HCT116 (cell line): ENCODE measurements at regions not wholly inside any gene's neighbourhood (a gene's known extent, or its start where the extent isn't known, plus 50 kb on each side); places are given as distances from the start of the nearest gene placed in this dataset.

Source experiments
- ATAC-seq: fragments of 200-7000 bp; cut with Tn5 transposase; 2 replicates; pipeline ENCODE4 v1.9.1; 2020; ENCODE audit warnings: mild to moderate bottlenecking, moderate library complexity
- BruUV-seq: library from RNA; stranded (reverse); fragments of 400-500 nt; replicated peaks from 2 replicates; lab custom pipeline; 2021; lab: Mats Ljungman, UMichigan
- CTCF ChIA-PET: fragments of 300-600 bp; sonication (Branson Sonifier 250); formaldehyde crosslinking; loops from one replicate; lab custom pipeline; 2021; ENCODE audit warnings: antibody characterized with exemption; lab: Charles Lee
- POLR2A ChIA-PET: fragments of 300-600, 350-600 bp; sonication (Branson Sonifier 250); formaldehyde crosslinking; loops from one replicate; lab custom pipeline; 2021; ENCODE audit warnings: antibody characterized with exemption; lab: Charles Lee
- RAD21 ChIA-PET, 2 experiments: fragments of 300-600 bp; sonication (Branson Sonifier 250); formaldehyde crosslinking; loops; one replicate each; lab custom pipeline; 2023; ENCODE audit warnings: low total read pairs in 2 of 2; ENCODE audit not compliant: uncharacterized antibody in 2 of 2, unreplicated experiment in 2 of 2, low non-redundant PET in 1 of 2; lab: Charles Lee
- DNase-seq: peaks from one replicate; pipeline ENCODE4 v3.0.0-alpha.2; 2010; ENCODE audit warnings: low read depth, low spot score
- H2AFZ ChIP-seq: fragments of 200-600 bp; shearing (Covaris generic), sonication (generic); 2 replicates; pipeline ENCODE4 v1.6.1; 2017; ENCODE audit warnings: low read depth, mixed run types, mixed read lengths, antibody characterized with exemption, low read length; ENCODE audit not compliant: poor library complexity, severe bottlenecking
- H3K27ac ChIP-seq: 2 replicates; pipeline ENCODE4 v1.5.1; 2012; ENCODE audit warnings: low read depth, low read length
- H3K27me3 ChIP-seq: fragments of 200-600 bp; sonication (generic); 2 replicates; pipeline ENCODE4 v1.6.1; 2016; ENCODE audit warnings: mixed run types, low read length, mixed read lengths; ENCODE audit not compliant: insufficient read depth
- H3K36me3 ChIP-seq, 2 experiments: fragments of 200-500 bp in 1 of 2; fragments of 200-600 bp in 1 of 2; sonication (Bioruptor generic) in 1 of 2; sonication (generic) in 1 of 2; 2 replicates each; pipeline versions ENCODE4 v1.5.1 to v1.6.1; 2014 to 2016; ENCODE audit warnings: low read length in 2 of 2, inconsistent platforms in 1 of 2, mixed read lengths in 1 of 2, mixed run types in 1 of 2; ENCODE audit not compliant: insufficient read depth in 2 of 2, control insufficient read depth in 1 of 2
- H3K4me1 ChIP-seq, 2 experiments: fragments of 200-600 bp in 1 of 2; sonication (generic) in 1 of 2; 2 replicates each; pipeline versions ENCODE4 v1.5.1 to v1.6.1; 2012 to 2017; ENCODE audit warnings: low read length in 2 of 2, inconsistent platforms in 1 of 2, mild to moderate bottlenecking in 1 of 2, mixed read lengths in 1 of 2, mixed run types in 1 of 2, moderate library complexity in 1 of 2; ENCODE audit not compliant: insufficient read depth in 2 of 2, control insufficient read depth in 1 of 2
- H3K4me2 ChIP-seq: fragments of 200-600 bp; sonication (generic); 2 replicates; pipeline ENCODE4 v1.6.1; 2017; ENCODE audit warnings: mixed run types, low read length, mixed read lengths
- H3K4me3 ChIP-seq, 2 experiments: fragments of 200-600 bp in 1 of 2; sonication (generic) in 1 of 2; replicated peaks in 1 of 2; 2 replicates each; pipeline ENCODE4 v1.5.1; 2011 to 2016; ENCODE audit warnings: low read length in 2 of 2, control low read depth in 1 of 2, low read depth in 1 of 2, mild to moderate bottlenecking in 1 of 2, mixed read lengths in 1 of 2, mixed run types in 1 of 2
- H3K79me2 ChIP-seq: fragments of 200-600 bp; sonication (generic); 2 replicates; pipeline ENCODE4 v1.6.1; 2017; ENCODE audit warnings: mild to moderate bottlenecking, mixed run types, low read length, moderate library complexity, mixed read lengths; ENCODE audit not compliant: insufficient read depth
- H3K9ac ChIP-seq: fragments of 200-600 bp; sonication (generic); 2 replicates; pipeline ENCODE4 v1.6.1; 2016; ENCODE audit warnings: low read length, mixed read lengths
- H3K9me2 ChIP-seq: fragments of 200-600 bp; sonication (generic), shearing (Covaris generic); 2 replicates; pipeline ENCODE4 v1.6.1; 2017; ENCODE audit warnings: mixed run types, mild to moderate bottlenecking, moderate library complexity; ENCODE audit not compliant: insufficient read depth
- H3K9me3 ChIP-seq, 2 experiments: fragments of 200-500 bp in 1 of 2; fragments of 200-600 bp in 1 of 2; sonication (Bioruptor generic) in 1 of 2; sonication (generic) in 1 of 2; 2 replicates each; pipeline ENCODE4 v1.6.1; 2014 to 2017; ENCODE audit warnings: low read length in 2 of 2, mixed read lengths in 2 of 2, inconsistent platforms in 1 of 2, low read depth in 1 of 2, mild to moderate bottlenecking in 1 of 2, mixed run types in 1 of 2, moderate library complexity in 1 of 2; ENCODE audit not compliant: control insufficient read depth in 1 of 2, insufficient read depth in 1 of 2
- H4K20me1 ChIP-seq: fragments of 200-600 bp; sonication (generic), shearing (Covaris generic); 2 replicates; pipeline ENCODE4 v1.6.1; 2017; ENCODE audit warnings: mixed run types, mild to moderate bottlenecking, moderate library complexity; ENCODE audit not compliant: insufficient read depth
- CBX3 ChIP-seq: IDR thresholded peaks from 2 replicates; pipeline ENCODE4 v1.6.1; 2012; ENCODE audit warnings: low read depth
- CTCF ChIP-seq, 3 experiments: fragments of 200-600 bp in 1 of 3; sonication (generic) in 1 of 3; IDR thresholded peaks in 2 of 3; conservative IDR thresholded peaks in 1 of 3; 2 replicates each; pipeline ENCODE4 v1.5.1; 2012 to 2017; ENCODE audit warnings: low read depth in 2 of 3, low read length in 2 of 3, antibody characterized with exemption in 1 of 3, borderline replicate concordance in 1 of 3, control low read depth in 1 of 3, mild to moderate bottlenecking in 1 of 3, mixed read lengths in 1 of 3, mixed run types in 1 of 3, moderate library complexity in 1 of 3; ENCODE audit not compliant: insufficient read depth in 1 of 3
- EGR1 ChIP-seq: IDR thresholded peaks from 2 replicates; pipeline ENCODE4 v1.6.1; 2012; ENCODE audit warnings: low read depth
- ELF1 ChIP-seq: IDR thresholded peaks from 2 replicates; pipeline ENCODE4 v1.6.1; 2012; ENCODE audit warnings: low read depth, borderline replicate concordance
- EZH2 ChIP-seq: fragments of 200-600 bp; sonication (generic); IDR thresholded peaks from 2 replicates; pipeline ENCODE4 v1.6.1; 2017; ENCODE audit warnings: antibody characterized with exemption, mixed run types
- POLR2AphosphoS5 ChIP-seq: IDR thresholded peaks from 2 replicates; pipeline ENCODE4 v1.6.1; 2011; ENCODE audit warnings: mild to moderate bottlenecking, low read depth, low read length, moderate library complexity
- SIN3A ChIP-seq: IDR thresholded peaks from 2 replicates; pipeline ENCODE4 v1.6.1; 2012; ENCODE audit warnings: low read depth
- ZBTB33 ChIP-seq: IDR thresholded peaks from 2 replicates; pipeline ENCODE4 v1.6.1; 2011; ENCODE audit warnings: mild to moderate bottlenecking, low read length, moderate library complexity; ENCODE audit not compliant: insufficient replicate concordance; ENCODE audit errors: extremely low read depth
- intact Hi-C: fragments of 100-400 bp; cut with micrococcal nuclease; formaldehyde crosslinking; loops from 2 replicates; pipeline ENCODE4 v1.10.0; 2022

DNA sequence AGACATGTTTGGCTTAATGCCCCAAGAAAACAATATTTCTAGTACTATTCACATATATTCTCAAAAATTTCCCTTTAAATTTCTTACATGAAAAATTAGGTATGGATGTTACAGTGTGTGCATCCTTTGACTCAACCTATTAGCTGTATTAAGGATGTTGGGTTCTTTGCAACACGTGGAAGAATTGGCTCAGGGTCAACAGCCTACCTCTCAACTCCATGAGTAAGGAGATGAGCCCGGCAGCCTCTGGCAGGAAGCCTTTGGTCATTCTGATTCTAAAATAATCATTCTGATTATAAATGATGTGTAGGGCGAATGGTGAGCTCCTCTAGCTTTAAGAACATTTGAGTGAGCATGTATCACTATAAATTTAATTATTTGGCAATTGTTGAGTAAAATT, 148.0 kb upstream of the WDFY3 start:
- H4K20me1 ChIP-seq = no peaks in the 10 kb centered on the region
- BruUV-seq = no TSS peak
- no peaks in the 10 kb centered on the region for H3K9me2 ChIP-seq
- ChIA-PET POLR2A (no interaction called here), CTCF (no interaction called here), RAD21 (no interaction called here)
- H3K27ac ChIP-seq = no peak overlapping the region
- TF ChIP-seq EZH2 = no peak
- no peak for TF ChIP-seq SIN3A
- H3K79me2 ChIP-seq = no peaks in the 10 kb centered on the region
- no peak overlapping the region for H3K4me3 ChIP-seq
- H3K36me3 ChIP-seq = no peaks in the 10 kb centered on the region
- no peaks in the 10 kb centered on the region for H3K27me3 ChIP-seq
- ATAC-seq (no peak), DNase-seq (no peak)
- H3K4me1 ChIP-seq = no peaks in the 10 kb centered on the region
- H2AFZ ChIP-seq = no peak overlapping the region
- no peaks in the 10 kb centered on the region for H3K9me3 ChIP-seq
- H3K9ac ChIP-seq = no peak overlapping the region
- H3K4me2 ChIP-seq = no peak overlapping the region
- intact Hi-C loops = no loop called here

GRCh38 chr4:85116008-85116407, 149.5 kb upstream of the WDFY3 start:
- DNase-seq = no peak
- ATAC-seq = no peak
- no peak overlapping the region for H3K4me3 ChIP-seq
- CTCF ChIA-PET = no interaction called here
- no peaks in the 10 kb centered on the region for H3K9me3 ChIP-seq
- H3K4me2 ChIP-seq = no peak overlapping the region
- H3K9me2 ChIP-seq = no peaks in the 10 kb centered on the region
- H3K27ac ChIP-seq = no peak overlapping the region
- no peak for TF ChIP-seq ELF1
- TF ChIP-seq POLR2AphosphoS5 = no peak
- no peak for TF ChIP-seq CTCF (IDR thresholded peaks at IDR 0.05 in 2 of 3, conservative IDR thresholded peaks at IDR 0.05 in 1 of 3; ENCODE audit: borderline replicate concordance in 1 of 3, insufficient read depth in 1 of 3, low read depth in 2 of 3, low read length in 2 of 3)
- TF ChIP-seq EGR1 = no peak
- no peak for TF ChIP-seq CBX3
- TF ChIP-seq ZBTB33 = no peak
- H3K79me2 ChIP-seq = no peaks in the 10 kb centered on the region
- H3K36me3 ChIP-seq = no peaks in the 10 kb centered on the region
- H2AFZ ChIP-seq = no peak overlapping the region
- RAD21 ChIA-PET = no interaction called here
- intact Hi-C loops = no loop called here
- no peaks in the 10 kb centered on the region for H3K4me1 ChIP-seq
- no TSS peak for BruUV-seq
- H3K9ac ChIP-seq = no peak overlapping the region
- POLR2A ChIA-PET = no interaction called here
- H4K20me1 ChIP-seq = no peaks in the 10 kb centered on the region
- no peaks in the 10 kb centered on the region for H3K27me3 ChIP-seq
